ENCODE measurements at regions not wholly inside any gene's neighbourhood (a gene's known extent, or its start where the extent isn't known, plus 50 kb on each side); places are given as distances from the start of the nearest gene placed in this dataset.
"Not testable (repeated sequence)": the region's sequence is repeated elsewhere in the genome, so short reads cannot be mapped to it uniquely, and the experiment has no call there.

GRCh38 chr2:121152861-121153260 is 132.1 kb downstream of the TFCP2L1 start:
- DNase-seq: no peak

GRCh38 chr2:121153516-121153915 is 131.5 kb downstream of the TFCP2L1 start:
- DNase-seq: no peak

GRCh38 chr2:121155502-121156056 is 129.4 kb downstream of the TFCP2L1 start:
- DNase-seq: no peak

- not testable (repeated sequence) for DNase-seq
Measured at GRCh38 chr2:121157481-121157880, 127.5 kb downstream of the TFCP2L1 start.

- DNase-seq: no peak
Measured at GRCh38 chr2:121159291-121160071, 125.5 kb downstream of the TFCP2L1 start.

- no peak for DNase-seq
Measured at GRCh38 chr2:121160366-121160765, 124.6 kb downstream of the TFCP2L1 start.

- no peak for DNase-seq
Measured at GRCh38 chr2:121161272-121161671, 123.7 kb downstream of the TFCP2L1 start.

GRCh38 chr2:121162893-121163292 is 122.1 kb downstream of the TFCP2L1 start:
- DNase-seq: no peak

- no peak for DNase-seq
Measured at GRCh38 chr2:121164042-121164441, 121.0 kb downstream of the TFCP2L1 start.

GRCh38 chr2:121165038-121165542 is 119.9 kb downstream of the TFCP2L1 start:
- DNase-seq: no peak

Data from RPMI8226 (cell line).